HG03521 (cell line): ENCODE measurements at regions not wholly inside any gene's neighbourhood (a gene's known extent, or its start where the extent isn't known, plus 50 kb on each side); places are given as distances from the start of the nearest gene placed in this dataset.
"Not testable (repeated sequence)": the region's sequence is repeated elsewhere in the genome, so short reads cannot be mapped to it uniquely, and the experiment has no call there.

Source experiments
- ATAC-seq: cut with Tn5 transposase; IDR thresholded peaks from one replicate; pipeline ENCODE4 v1.9.1; 2021; ENCODE audit warnings: mild to moderate bottlenecking, moderate library complexity; ENCODE audit not compliant: unreplicated experiment

DNA sequence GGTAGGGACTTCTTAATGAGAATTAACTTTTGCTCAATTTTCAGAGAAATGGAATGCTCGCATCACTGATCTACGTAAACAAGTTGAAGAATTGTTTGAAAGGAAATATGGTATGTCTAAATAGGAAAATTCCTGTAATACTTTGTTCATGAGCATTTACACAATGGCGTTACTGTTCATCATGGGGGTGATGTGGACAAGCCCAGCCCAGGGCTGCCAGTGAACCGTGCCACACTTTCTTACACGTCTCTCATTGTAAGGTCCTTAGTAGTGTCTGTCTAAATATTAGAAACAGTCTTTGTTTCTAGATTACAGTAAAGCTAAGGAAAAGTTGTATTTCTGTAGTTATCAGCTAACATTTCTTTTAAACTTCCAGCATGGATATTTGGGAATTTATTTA, 91.0 kb upstream of the SPDYE9 start:
- ATAC-seq: not testable (repeated sequence)

DNA sequence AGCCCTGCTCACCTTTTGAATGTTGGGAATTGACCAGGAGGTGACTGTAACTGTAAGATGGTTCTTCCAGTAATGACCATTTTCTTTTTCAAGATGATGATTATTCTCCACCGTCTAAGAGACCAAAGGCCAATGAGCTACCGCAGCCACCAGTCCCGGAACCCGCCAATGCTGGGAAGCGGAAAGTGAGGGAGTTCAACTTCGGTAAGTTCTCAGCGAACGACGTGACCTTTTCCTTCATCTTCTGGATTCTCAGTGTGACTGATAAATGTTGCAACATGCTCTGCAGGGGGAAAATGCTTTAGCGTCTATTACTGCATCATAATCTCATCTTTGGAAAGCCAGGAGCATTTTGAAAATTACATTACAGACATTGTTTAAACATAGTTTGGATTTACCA, 89.5 kb upstream of the SPDYE9 start:
- ATAC-seq: not testable (repeated sequence)

DNA sequence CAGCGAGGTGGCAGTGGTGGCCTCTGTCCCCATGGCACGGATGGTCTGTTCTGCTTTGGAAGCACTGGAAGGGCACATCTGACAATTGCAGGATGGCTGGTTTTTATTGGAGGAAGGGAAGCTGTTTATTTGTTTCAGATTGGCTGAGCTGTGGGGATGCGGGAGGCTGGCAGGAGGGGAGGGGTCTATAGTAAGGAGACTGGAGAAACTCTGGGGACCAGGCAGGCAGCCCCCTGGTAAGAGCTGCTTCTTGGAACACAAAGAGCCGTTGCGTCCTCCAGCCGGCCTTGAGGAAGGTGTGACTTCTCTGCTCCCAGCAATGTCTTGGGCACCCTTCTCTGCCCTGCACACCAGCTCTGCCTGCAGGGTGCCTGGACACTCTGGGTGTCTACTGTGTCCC, 85.1 kb upstream of the SPDYE9 start:
- ATAC-seq: not testable (repeated sequence)

DNA sequence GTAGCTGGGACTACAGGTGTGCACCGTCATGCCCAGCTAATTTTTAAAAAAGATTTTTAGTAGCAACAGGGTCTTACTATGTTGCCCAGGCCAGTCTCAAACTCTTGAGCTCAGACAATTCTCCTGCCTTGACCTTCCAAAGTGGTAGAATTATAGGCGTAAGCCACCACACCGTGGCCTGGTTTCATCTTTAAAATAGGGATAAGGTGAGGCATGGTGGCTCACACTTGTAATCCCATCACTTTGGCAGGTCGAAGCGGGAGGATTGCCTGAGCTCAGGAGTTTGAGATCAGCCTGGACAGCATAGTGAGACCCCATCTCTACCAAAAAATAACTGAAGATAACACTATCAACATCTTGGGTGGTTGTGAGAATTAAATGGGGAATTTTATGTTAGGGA, 84.6 kb upstream of the SPDYE9 start:
- ATAC-seq: not testable (repeated sequence)

DNA sequence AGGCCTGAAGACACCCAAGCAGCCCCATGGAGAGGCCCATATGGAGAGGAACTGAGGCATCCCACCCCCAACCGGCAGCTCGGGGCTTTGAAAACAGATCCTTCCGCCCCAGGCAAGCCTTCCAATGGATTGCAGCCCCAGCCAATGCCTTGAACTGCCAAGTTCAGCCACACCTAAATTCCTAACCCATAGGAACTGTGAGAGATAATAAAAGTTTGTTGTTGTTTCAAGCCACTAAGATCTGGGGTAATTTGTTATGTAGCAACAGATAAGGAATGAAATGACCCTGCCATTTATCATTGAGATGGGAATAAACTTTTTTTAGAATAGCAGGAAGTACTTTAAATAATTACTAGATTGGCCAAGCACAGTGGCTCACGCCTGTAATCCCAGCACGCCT, 80.3 kb upstream of the SPDYE9 start:
- not testable (repeated sequence) for ATAC-seq

DNA sequence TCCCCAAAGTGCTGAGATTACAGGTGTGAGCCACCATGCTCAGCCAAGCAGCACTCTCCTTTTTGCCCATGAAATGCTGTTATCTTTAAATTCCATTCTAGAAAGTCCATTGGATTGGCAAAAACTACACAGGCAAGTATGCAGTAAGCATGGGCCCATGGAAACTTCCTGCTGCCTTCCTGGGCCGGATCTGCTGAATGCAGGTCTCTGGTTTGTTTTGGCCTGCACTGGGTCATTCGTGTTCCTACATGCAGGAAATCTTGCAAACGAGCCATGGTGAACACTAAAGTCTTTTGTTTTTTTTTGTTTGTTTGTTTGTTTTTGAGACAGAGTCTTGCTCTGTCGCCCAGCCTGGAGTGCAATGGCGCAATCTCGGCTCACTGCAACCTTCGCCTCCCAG, 76.8 kb upstream of the SPDYE9 start:
- not testable (repeated sequence) for ATAC-seq

DNA sequence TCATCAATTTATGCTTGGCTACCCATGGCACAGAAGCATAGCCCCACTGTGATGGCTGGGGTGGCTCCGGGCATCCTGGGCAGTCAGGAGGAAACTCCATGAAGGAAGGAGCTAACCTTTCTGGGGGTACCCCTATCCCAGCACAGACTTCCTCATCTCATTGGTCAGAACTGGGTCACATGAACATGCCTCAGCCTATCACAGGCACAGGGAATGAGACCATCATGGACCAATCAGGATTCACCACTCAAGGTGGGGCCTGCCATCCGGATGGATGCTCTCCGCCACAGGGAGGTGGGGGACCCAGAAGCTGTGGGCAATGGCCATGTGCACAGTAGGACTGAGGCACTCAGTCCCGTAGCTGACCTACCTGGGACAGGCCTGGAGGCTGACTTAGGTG, 75.9 kb upstream of the SPDYE9 start:
- ATAC-seq: not testable (repeated sequence)

DNA sequence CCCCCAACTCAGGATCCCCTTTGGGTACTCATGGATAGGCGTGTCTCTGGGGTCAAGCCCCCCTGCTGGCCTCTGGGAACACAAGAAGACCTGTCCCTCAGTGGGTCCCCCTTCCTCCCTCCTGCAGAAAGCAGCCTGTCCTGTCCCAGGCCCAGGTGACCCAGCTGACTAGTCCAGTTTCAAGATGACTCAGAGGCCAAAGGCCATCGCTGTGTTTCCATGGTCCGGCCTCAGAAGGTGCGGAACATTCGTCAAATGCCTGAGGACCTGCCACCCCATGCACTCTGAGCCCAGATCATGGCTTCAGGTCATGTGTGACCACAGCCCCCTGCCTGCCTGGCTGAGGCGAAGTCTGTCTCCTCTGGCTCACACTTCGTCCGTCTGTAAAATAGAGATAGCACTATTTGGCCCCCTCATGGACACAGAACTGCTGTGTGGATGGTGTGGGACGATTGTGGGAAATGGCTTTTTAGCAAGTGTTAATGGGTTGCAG, 71.4 kb upstream of the SPDYE9 start:
- ATAC-seq: not testable (repeated sequence)

DNA sequence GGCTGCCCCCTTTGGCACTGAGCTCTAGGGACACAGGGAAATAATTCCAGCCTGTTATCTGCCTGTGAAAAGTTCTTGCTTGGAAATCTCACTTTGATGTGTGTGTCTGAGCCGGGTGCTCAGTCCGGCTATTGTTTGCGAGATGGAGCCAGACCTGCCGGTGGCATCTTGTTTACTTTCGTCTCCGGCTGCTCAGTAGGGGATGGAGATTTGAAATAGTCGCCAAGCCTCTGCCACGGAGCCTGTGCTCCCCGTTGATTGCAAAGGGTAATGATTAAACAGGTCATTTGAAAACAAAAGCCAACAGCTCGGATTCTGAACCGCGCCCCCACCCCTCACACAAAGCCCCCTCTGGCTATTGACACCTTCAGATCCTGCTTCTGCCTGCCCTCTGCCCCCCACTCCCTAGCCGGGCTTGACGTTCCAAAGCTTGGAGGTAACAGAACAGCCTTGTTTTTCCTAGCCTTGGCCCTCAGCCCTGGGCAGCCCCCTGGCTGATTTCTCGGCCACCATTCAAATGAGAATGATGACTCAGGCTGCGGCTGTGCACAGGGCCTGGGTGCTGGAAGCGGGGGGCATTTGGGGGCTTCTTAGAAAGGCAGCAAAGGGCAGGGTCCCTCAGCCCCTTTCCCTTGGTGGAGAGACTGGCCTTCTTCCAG, 70.8 kb upstream of the SPDYE9 start:
- not testable (repeated sequence) for ATAC-seq

DNA sequence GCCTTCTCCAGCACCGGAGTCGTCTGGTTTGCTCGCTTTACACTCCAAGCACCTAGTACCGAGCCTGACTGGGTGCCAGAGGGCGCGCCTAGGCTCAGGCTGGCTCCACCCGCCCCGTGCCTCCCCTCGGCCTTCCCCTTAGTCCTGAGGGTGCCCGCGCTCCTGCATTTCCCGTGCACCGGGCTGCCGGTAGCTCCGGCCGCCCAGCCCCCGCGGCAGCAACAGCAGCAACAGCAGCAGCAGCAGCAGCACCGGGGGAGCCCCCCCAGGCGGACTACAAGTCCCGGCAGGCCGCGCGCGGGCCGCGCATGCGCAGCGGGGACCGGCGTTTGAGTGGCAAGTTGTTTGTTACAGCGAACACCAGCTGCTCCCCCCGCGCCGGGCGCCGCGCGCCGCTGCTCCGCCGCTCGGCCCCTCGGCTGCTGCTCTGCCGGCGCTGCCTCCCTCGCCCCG, 68.8 kb upstream of the SPDYE9 start:
- ATAC-seq: peak; percentile 82

DNA sequence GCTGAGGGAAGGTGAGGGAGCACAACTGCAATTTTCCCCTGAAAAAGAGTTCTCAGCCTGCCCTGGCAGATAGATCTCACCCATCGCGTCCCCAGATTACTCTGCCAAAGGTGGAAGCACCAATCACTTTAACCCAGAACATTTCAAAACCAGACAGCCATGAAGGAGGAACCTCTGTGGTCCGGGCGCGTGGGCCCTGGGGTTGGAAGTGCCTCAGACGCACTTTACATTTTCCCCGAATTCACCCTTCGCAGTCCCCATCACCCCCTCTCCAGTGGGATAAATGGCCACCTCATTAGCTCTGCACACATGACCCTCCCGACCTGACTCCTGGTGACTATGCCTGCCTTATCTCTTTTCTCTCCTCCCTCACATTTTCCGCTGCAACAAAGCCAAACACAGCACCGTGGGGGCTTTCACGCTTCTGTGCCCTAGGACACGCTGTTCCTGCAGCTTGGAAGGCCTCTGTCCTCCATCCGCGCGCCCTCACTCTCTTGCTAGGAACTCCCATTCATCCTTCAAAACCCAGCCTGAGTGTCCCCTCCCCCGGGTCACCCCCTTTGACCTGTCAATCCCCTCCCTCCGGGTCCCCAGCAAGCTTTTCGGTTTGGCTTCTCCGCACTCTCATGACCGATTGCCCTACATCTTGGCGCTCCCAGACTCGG, 68.2 kb upstream of the SPDYE9 start:
- not testable (repeated sequence) for ATAC-seq

DNA sequence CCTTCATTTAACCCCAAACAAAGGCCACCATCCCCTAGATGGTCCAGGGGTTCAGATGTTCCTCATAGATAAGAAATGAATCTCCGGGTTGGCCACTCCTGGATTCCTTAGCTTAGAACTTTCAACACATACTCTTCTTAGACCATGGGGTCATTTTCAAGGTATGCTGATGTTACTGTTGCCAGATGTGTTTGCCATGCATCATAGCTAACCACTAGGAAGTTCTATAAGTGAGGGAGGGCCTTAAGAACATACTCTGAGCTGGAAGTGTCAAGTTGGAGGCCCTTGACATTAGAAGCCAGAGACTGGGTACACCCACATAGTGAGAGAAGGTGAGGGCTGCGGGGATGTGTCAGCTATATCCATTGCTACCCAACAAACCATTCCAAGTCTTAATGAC, 62.7 kb upstream of the SPDYE9 start:
- ATAC-seq: not testable (repeated sequence)

DNA sequence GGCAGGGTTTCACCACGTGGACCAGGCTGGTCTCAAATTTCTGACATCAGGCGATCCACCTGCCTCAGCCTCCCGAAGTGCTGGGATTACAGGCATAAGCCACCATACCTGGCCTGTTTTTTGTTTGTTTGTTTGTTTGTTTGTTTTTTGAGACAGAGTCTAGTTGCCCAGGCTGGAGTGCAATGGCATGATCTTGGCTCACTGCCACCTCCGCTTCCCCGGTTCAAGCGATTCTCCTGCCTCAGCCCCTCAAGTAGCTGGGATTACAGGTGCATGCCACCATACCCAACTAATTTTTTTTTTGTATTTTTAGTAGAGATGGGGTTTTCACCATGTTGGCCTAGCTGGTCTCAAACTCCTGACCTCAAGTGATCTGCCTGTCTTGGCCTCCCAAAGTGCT, 61.8 kb upstream of the SPDYE9 start:
- not testable (repeated sequence) for ATAC-seq

DNA sequence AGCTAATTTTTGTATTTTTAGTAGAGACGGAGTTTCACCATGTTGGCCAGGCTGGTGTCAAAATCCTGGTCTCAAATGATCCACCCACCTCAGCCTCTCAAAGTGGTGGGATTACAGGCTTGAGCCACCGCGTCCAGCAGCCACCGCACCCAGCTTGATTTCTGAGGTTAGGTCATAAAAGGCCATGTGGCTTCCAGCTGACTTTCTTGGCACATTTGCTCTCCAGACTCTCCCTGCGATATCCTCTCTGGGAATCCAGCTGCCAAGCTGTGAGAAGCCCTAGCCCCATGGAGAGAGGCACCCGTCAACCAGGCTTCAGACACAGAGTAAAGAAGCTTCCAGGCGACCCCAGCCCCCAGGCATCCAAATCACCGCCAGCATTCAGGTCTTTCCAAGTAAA, 58.2 kb upstream of the SPDYE9 start:
- ATAC-seq: not testable (repeated sequence)

DNA sequence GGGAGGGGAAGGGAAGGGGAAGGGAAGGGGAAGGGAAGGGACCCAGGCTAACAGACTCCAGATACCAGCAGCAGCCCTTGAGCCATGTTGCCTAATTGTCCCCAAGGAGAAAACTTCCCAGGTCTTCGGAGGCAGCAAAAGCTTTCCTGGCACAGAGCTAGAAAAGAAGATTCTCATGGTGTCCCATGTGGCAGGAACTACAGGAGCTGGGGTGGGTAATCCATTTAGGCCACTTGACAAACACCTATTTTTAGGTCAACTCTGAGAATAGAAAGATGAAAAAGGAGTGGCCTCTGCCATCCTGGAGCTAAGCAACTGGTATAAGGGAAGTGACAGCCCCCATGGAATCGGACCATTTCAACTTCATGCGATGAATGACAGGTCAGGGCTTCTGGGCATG, 52.1 kb upstream of the SPDYE9 start:
- not testable (repeated sequence) for ATAC-seq
